Astrocyte (in vitro differentiated cells and primary cell): ENCODE measurements at regions not wholly inside any gene's neighbourhood (a gene's known extent, or its start where the extent isn't known, plus 50 kb on each side); places are given as distances from the start of the nearest gene placed in this dataset.

Source experiments
- CTCF ChIP-seq: IDR thresholded peaks from 2 replicates; pipeline ENCODE4 v1.5.1; 2011; ENCODE audit warnings: low read depth, mild to moderate bottlenecking, inconsistent platforms, low read length, moderate library complexity; ENCODE audit not compliant: insufficient read depth
- EZH2 ChIP-seq: IDR thresholded peaks from 2 replicates; pipeline ENCODE4 v1.6.1; 2012; ENCODE audit warnings: mild to moderate bottlenecking, low read length, inconsistent platforms; ENCODE audit not compliant: insufficient read depth

- TF ChIP-seq EZH2: no peak
- no peak for TF ChIP-seq CTCF
These were observed 314.6 kb downstream of the CXCL12 start for GRCh38 chr10:44070282-44070681.
